Panc1 (cell line): ENCODE measurements at regions not wholly inside any gene's neighbourhood (a gene's known extent, or its start where the extent isn't known, plus 50 kb on each side); places are given as distances from the start of the nearest gene placed in this dataset.

Source experiments
- ATAC-seq: fragments of 200-7000 bp; cut with Tn5 transposase; 2 replicates; pipeline ENCODE4 v1.9.1; 2020; ENCODE audit warnings: mild to moderate bottlenecking, moderate library complexity
- BruUV-seq: library from RNA; stranded (reverse); fragments of 400-500 nt; replicated peaks from 2 replicates; lab custom pipeline; 2021; lab: Mats Ljungman, UMichigan
- CTCF ChIA-PET: fragments of 300-600 bp; sonication (Branson Sonifier 250); formaldehyde crosslinking; loops from one replicate; lab custom pipeline; 2022; ENCODE audit warnings: antibody characterized with exemption; lab: Charles Lee
- POLR2A ChIA-PET: fragments of 300-600 bp; sonication (Branson Sonifier 250); formaldehyde crosslinking; loops from one replicate; lab custom pipeline; 2022; ENCODE audit warnings: antibody characterized with exemption; lab: Charles Lee
- DNase-seq: peaks from one replicate; pipeline ENCODE4 v3.0.0-alpha.2; 2010; ENCODE audit warnings: low read depth, low spot score
- H3K27ac ChIP-seq: 2 replicates; pipeline ENCODE4 v1.5.1; 2011; ENCODE audit warnings: mild to moderate bottlenecking, low read length, inconsistent platforms
- H3K27me3 ChIP-seq: fragments of 200-500 bp; sonication (Bioruptor generic); 2 replicates; pipeline ENCODE4 v1.6.0; 2014; ENCODE audit warnings: low read length, inconsistent platforms; ENCODE audit not compliant: control insufficient read depth, insufficient read depth
- H3K36me3 ChIP-seq: fragments of 200-500 bp; sonication (Bioruptor generic); 2 replicates; pipeline ENCODE4 v1.5.1; 2014; ENCODE audit warnings: inconsistent platforms, mild to moderate bottlenecking, low read length, moderate library complexity; ENCODE audit not compliant: control insufficient read depth, insufficient read depth
- H3K4me1 ChIP-seq: 2 replicates; pipeline ENCODE4 v1.5.1; 2011; ENCODE audit warnings: inconsistent platforms, mild to moderate bottlenecking, low read length, moderate library complexity; ENCODE audit not compliant: control insufficient read depth, insufficient read depth
- H3K4me3 ChIP-seq, 2 experiments: 2 replicates each; pipeline ENCODE4 v1.5.1; 2011 to 2012; ENCODE audit warnings: low read depth in 2 of 2, low read length in 2 of 2, mild to moderate bottlenecking in 2 of 2, inconsistent platforms in 1 of 2, moderate library complexity in 1 of 2
- H3K9me3 ChIP-seq: fragments of 200-500 bp; sonication (Bioruptor generic); 2 replicates; pipeline ENCODE4 v1.5.1; 2014; ENCODE audit warnings: low read depth, mild to moderate bottlenecking, inconsistent platforms, low read length, moderate library complexity; ENCODE audit not compliant: control insufficient read depth, insufficient read depth
- CTCF ChIP-seq: fragments of 450-650 bp; IDR thresholded peaks from 2 replicates; pipeline ENCODE4 v1.5.1; 2017; ENCODE audit warnings: mild to moderate bottlenecking
- POLR2AphosphoS5 ChIP-seq: IDR thresholded peaks from 2 replicates; pipeline ENCODE4 v1.6.1; 2012; ENCODE audit warnings: mild to moderate bottlenecking, low read depth, low read length, moderate library complexity
- REST ChIP-seq, 2 experiments: IDR thresholded peaks; 2 replicates each; pipeline ENCODE4 v1.6.1; 2011 to 2012; ENCODE audit warnings: low read depth in 2 of 2, control low read depth in 1 of 2, low read length in 1 of 2, mild to moderate bottlenecking in 1 of 2, moderate library complexity in 1 of 2; ENCODE audit not compliant: insufficient read depth in 1 of 2
- SIN3A ChIP-seq: IDR thresholded peaks from 2 replicates; pipeline ENCODE4 v1.6.1; 2012; ENCODE audit warnings: low read depth, mild to moderate bottlenecking, low read length, moderate library complexity, borderline replicate concordance; ENCODE audit not compliant: insufficient read depth
- TCF7L2 ChIP-seq: IDR thresholded peaks from 2 replicates; pipeline ENCODE4 v1.6.1; 2011; ENCODE audit warnings: mild to moderate bottlenecking, low read depth, low read length, inconsistent platforms
- in situ Hi-C: cut with HindIII; loops from 2 replicates; pipeline ENCODE4 v1.10.0; 2016; ENCODE audit warnings: low sequenced_read_pairs, low pct_unique_long_range_greater_than_20kb
- intact Hi-C: fragments of 100-400 bp; cut with micrococcal nuclease; formaldehyde crosslinking; loops from one replicate; pipeline ENCODE4 v1.10.0; 2022; ENCODE audit not compliant: unreplicated experiment

GRCh38 chr3:107268469-107268868, 108.8 kb upstream of the CCDC54 start:
- DNase-seq, result no peak
- Histone ChIP-seq H3K36me3 (no peaks in the 10 kb centered on the region), H3K4me1 (no peaks in the 10 kb centered on the region), H3K9me3 (no peaks in the 10 kb centered on the region), H3K27ac (no peak overlapping the region), H3K4me3 (no peak overlapping the region), H3K27me3 (peaks cover 3% of the 10 kb centered on the region; the same call in 1 of the 2 replicates)
- CTCF ChIA-PET, result interaction anchor here (0.5 to 0.6 kb wide), 2 partner anchors 578 to 604 kb away, joined by 3 to 5 read pairs; no protein-coding TSS in a partner anchor
- no peak for ATAC-seq
- no TSS peak for BruUV-seq
- intact Hi-C loops, result no loop called here
- in situ Hi-C loops, result no loop called here
- POLR2A ChIA-PET, result no interaction called here
- TF ChIP-seq TCF7L2 (no peak), SIN3A (no peak), CTCF (no peak), REST (IDR thresholded peaks at IDR 0.05; ENCODE audit: insufficient read depth in 1 of 2, low read depth in 2 of 2, low read length in 1 of 2) (no peak), POLR2AphosphoS5 (no peak)

- intact Hi-C loops, result no loop called here
These were observed 108.1 kb upstream of the CCDC54 start for GRCh38 chr3:107269136-107269535.

More at GRCh38 chr3:107269136-107269535, 108.1 kb upstream of the CCDC54 start:
- in situ Hi-C loops, result no loop called here
- CTCF ChIA-PET, result interaction anchor here (0.5 kb wide), 1 partner anchor 578 kb away, joined by 5 read pairs; no protein-coding TSS in a partner anchor
- H3K27me3 ChIP-seq, result no peaks in the 10 kb centered on the region; the same call in 1 of the 2 replicates
- TF ChIP-seq POLR2AphosphoS5, result no peak
- no peak for TF ChIP-seq CTCF
- no peak for TF ChIP-seq TCF7L2
- TF ChIP-seq REST (IDR thresholded peaks at IDR 0.05; ENCODE audit: insufficient read depth in 1 of 2, low read depth in 2 of 2, low read length in 1 of 2), result no peak
- TF ChIP-seq SIN3A, result no peak
- DNase-seq (no peak), ATAC-seq (no peak)
- no TSS peak for BruUV-seq
- H3K9me3 ChIP-seq, result no peaks in the 10 kb centered on the region
- H3K36me3 ChIP-seq, result no peaks in the 10 kb centered on the region
- H3K4me1 ChIP-seq, result no peaks in the 10 kb centered on the region
- H3K27ac ChIP-seq, result no peak overlapping the region
- H3K4me3 ChIP-seq, result no peak overlapping the region
- POLR2A ChIA-PET, result no interaction called here
